SK-N-SH (cell line): ENCODE measurements at regions not wholly inside any gene's neighbourhood (a gene's known extent, or its start where the extent isn't known, plus 50 kb on each side); places are given as distances from the start of the nearest gene placed in this dataset.
A peak's percentile ranks its signal among the peaks of the same experiment; 100 is the strongest.
"Not testable (repeated sequence)": the region's sequence is repeated elsewhere in the genome, so short reads cannot be mapped to it uniquely, and the experiment has no call there.

Experiments
- CTCF ChIA-PET: fragments of 300-600, 350-600 bp; formaldehyde crosslinking; extraction: SDS; loops from one replicate; lab custom pipeline; 2021; lab: Yijun Ruan, JAX
- POLR2A ChIA-PET: fragments of 350-600 bp; sonication (Branson Sonifier 250); formaldehyde crosslinking; extraction: SDS; loops from one replicate; lab custom pipeline; 2020; ENCODE audit warnings: antibody characterized with exemption, inconsistent platforms; lab: Yijun Ruan, JAX
- DNase-seq: peaks from one replicate; pipeline ENCODE4 v3.0.0; 2012
- H2AFZ ChIP-seq: fragments of 200-600 bp; sonication (generic); 2 replicates; pipeline ENCODE4 v1.8.1; 2016; ENCODE audit warnings: antibody characterized with exemption, mild to moderate bottlenecking, low read depth
- H3F3A ChIP-seq: fragments of 200-600 bp; sonication (generic); replicated peaks from 2 replicates; pipeline ENCODE3; 2016; ENCODE audit warnings: antibody characterized with exemption, mild to moderate bottlenecking; ENCODE audit not compliant: insufficient read depth
- H3K27ac ChIP-seq, 2 experiments: fragments of 200-500 bp in 1 of 2; fragments of 200-600 bp in 1 of 2; sonication (Bioruptor generic) in 1 of 2; sonication (generic), shearing (Covaris generic) in 1 of 2; 2 replicates each; pipeline versions ENCODE4 v1.5.1 to v1.6.1; 2014 to 2016; ENCODE audit warnings: low read depth in 2 of 2, inconsistent platforms in 1 of 2, low read length in 1 of 2, mild to moderate bottlenecking in 1 of 2, mixed read lengths in 1 of 2
- H3K27me3 ChIP-seq: fragments of 200-600 bp; sonication (generic), shearing (Covaris generic); 2 replicates; pipeline ENCODE4 v1.6.1; 2016; ENCODE audit warnings: mixed run types; ENCODE audit not compliant: insufficient read depth
- H3K36me3 ChIP-seq, 2 experiments: fragments of 200-500 bp in 1 of 2; fragments of 200-600 bp in 1 of 2; sonication (Bioruptor generic) in 1 of 2; sonication (generic) in 1 of 2; replicated peaks in 1 of 2; 2 replicates each; pipeline versions ENCODE3 to v1.5.1; 2014 to 2016; ENCODE audit warnings: low read length in 1 of 2, mild to moderate bottlenecking in 1 of 2; ENCODE audit not compliant: insufficient read depth in 2 of 2, control insufficient read depth in 1 of 2
- H3K4me1 ChIP-seq, 2 experiments: fragments of 200-500 bp in 1 of 2; fragments of 200-600 bp in 1 of 2; sonication (Bioruptor generic) in 1 of 2; sonication (generic), shearing (Covaris generic) in 1 of 2; 2 replicates each; pipeline versions ENCODE4 v1.5.1 to v1.6.1; 2014 to 2016; ENCODE audit warnings: low read depth in 1 of 2, low read length in 1 of 2, mixed run types in 1 of 2; ENCODE audit not compliant: insufficient read depth in 2 of 2, control insufficient read depth in 1 of 2
- H3K4me2 ChIP-seq: fragments of 200-600 bp; sonication (generic), shearing (Covaris generic); 2 replicates; pipeline ENCODE4 v1.6.1; 2017; ENCODE audit warnings: mixed run types
- H3K4me3 ChIP-seq, 2 experiments: fragments of 200-500 bp in 1 of 2; fragments of 200-600 bp in 1 of 2; sonication (Bioruptor generic) in 1 of 2; sonication (generic), shearing (Covaris generic) in 1 of 2; 2 replicates each; pipeline versions ENCODE4 v1.5.1 to v1.8.1; 2014 to 2016; ENCODE audit warnings: low read depth in 2 of 2, inconsistent platforms in 1 of 2, low read length in 1 of 2, mild to moderate bottlenecking in 1 of 2, mixed read lengths in 1 of 2, moderate library complexity in 1 of 2
- H3K79me2 ChIP-seq: fragments of 200-600 bp; sonication (generic); 2 replicates; pipeline ENCODE4 v1.8.1; 2017; ENCODE audit warnings: mild to moderate bottlenecking; ENCODE audit not compliant: insufficient read depth
- H3K9ac ChIP-seq: fragments of 200-600 bp; sonication (generic); 2 replicates; pipeline ENCODE4 v1.6.1; 2017; ENCODE audit warnings: mixed run types
- H3K9me2 ChIP-seq: fragments of 200-600 bp; sonication (generic); 2 replicates; pipeline ENCODE4 v1.6.1; 2017; ENCODE audit warnings: mixed run types
- H3K9me3 ChIP-seq: fragments of 200-600 bp; sonication (generic); 2 replicates; pipeline ENCODE4 v1.6.1; 2017; ENCODE audit warnings: mixed run types, mild to moderate bottlenecking, moderate library complexity
- H4K20me1 ChIP-seq: fragments of 200-600 bp; sonication (generic); 2 replicates; pipeline ENCODE4 v1.6.1; 2017; ENCODE audit warnings: mild to moderate bottlenecking, mixed run types; ENCODE audit not compliant: insufficient read depth
- CHD2 ChIP-seq: fragments of 150-350 bp; IDR thresholded peaks from 2 replicates; pipeline ENCODE4 v1.6.1; 2018; ENCODE audit warnings: low read length; ENCODE audit not compliant: partially characterized antibody
- SMC3 ChIP-seq: IDR thresholded peaks from 2 replicates; pipeline ENCODE4 v1.6.1; 2012; ENCODE audit warnings: low read depth, low read length, improper control_type of control experiment
- WGBS: methylation state at CpG from one replicate; pipeline ENCODE4 v1.1.6; 2017; ENCODE audit warnings: low lambda C conversion rate; 5-methylcytosine and 5-hydroxymethylcytosine counted together
- TF ChIP-seq, protein P1 (sequence below): IDR thresholded peaks from 2 replicates; pipeline ENCODE4 v1.4.0; 2012; ENCODE audit warnings: low read depth, borderline replicate concordance

DNA sequence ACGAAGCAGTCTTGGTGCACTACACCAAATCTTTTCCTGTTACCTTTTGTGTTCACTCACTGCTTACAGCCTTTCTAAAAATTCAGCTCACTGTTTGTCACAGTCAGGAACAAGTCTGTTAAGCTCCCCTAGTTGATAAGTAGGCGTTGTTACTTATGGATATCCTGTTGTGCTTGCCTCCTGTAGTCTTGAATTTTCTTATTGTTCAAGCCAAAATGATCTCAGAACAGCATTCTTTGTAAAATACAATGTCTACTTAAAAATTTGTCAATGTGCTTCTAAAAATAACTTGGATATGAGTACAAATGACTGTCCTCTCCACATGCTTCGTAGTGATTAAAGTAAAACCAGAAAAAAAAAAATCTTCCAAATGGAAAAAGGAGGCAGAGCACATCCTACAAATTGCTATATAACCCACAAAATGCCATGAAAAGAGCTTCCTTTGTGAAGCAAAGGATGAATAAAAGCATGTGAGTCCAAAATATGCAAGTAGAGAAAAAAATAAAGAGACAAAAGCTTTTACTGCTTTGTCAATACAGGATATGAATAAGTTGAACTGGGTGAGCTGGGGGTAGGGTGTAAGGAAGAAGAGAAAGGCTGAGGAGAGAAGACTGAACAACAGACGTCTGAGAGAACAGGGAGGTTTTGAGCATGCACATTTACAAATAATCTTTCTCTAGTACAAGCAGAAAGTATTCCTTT, 228.9 kb upstream of the ADGRL4 start:
- peak overlapping the region; percentile 25 for H3K4me2 ChIP-seq
- ChIA-PET CTCF (interaction anchor here (1.0 to 1.2 kb wide), 3 partner anchors 8 to 261 kb away, joined by 3 read pairs; no protein-coding TSS in a partner anchor), POLR2A (no interaction called here)
- DNase-seq: no peak
- 57% methylated on average over 4 of the region's 4 CpGs for WGBS
- H3K79me2 ChIP-seq: no peaks in the 10 kb centered on the region
- H3K9me3 ChIP-seq: no peaks in the 10 kb centered on the region
- H3K27ac ChIP-seq: peak overlapping the region in 1 of 2 experiments; percentile 52; a peak in 2 of 4 replicates
- H3K9me2 ChIP-seq: no peaks in the 10 kb centered on the region
- no peak for TF ChIP-seq SMC3
- no peaks in the 10 kb centered on the region for H4K20me1 ChIP-seq
- no peaks in the 10 kb centered on the region for H3F3A ChIP-seq
- H3K4me1 ChIP-seq: peaks cover 0 to 20% of the 10 kb centered on the region in 2 experiments; a peak in 1 of 4 replicates
- no peaks in the 10 kb centered on the region for H3K27me3 ChIP-seq
- no peak overlapping the region for H3K4me3 ChIP-seq
- peak overlapping the region; percentile 72 for H2AFZ ChIP-seq
- no peaks in the 10 kb centered on the region for H3K36me3 ChIP-seq
- peak overlapping the region; percentile 9; the same call in 1 of the 2 replicates for H3K9ac ChIP-seq

DNA sequence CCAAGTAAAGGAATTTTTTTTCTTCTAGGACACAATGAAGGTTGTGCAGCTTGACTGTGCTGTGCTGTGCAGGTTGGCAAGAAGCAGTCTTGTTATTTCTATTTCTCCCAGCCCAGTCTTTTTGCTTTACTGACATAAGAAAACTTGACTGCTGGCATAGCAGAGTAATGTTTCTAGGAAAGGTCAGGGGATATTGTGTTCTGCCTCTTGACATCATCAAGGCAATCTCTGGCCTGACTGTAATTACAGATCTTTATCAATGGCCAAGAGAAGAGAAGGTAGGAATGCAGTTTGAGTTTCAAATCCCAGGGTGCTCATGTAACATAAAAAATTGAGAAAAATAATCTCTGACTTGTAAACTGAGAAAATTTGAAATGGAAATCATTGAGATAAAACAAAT, 226.3 kb upstream of the ADGRL4 start:
- H3K27me3 ChIP-seq: no peaks in the 10 kb centered on the region
- no peak overlapping the region for H3K27ac ChIP-seq
- H3K9me3 ChIP-seq: no peaks in the 10 kb centered on the region
- no peak overlapping the region for H2AFZ ChIP-seq
- ChIA-PET CTCF (no interaction called here), POLR2A (no interaction called here)
- H3K4me3 ChIP-seq: no peak overlapping the region
- H3F3A ChIP-seq: no peaks in the 10 kb centered on the region
- H4K20me1 ChIP-seq: no peaks in the 10 kb centered on the region
- H3K79me2 ChIP-seq: no peaks in the 10 kb centered on the region
- no peak for TF ChIP-seq CHD2
- TF ChIP-seq, protein P1, sequence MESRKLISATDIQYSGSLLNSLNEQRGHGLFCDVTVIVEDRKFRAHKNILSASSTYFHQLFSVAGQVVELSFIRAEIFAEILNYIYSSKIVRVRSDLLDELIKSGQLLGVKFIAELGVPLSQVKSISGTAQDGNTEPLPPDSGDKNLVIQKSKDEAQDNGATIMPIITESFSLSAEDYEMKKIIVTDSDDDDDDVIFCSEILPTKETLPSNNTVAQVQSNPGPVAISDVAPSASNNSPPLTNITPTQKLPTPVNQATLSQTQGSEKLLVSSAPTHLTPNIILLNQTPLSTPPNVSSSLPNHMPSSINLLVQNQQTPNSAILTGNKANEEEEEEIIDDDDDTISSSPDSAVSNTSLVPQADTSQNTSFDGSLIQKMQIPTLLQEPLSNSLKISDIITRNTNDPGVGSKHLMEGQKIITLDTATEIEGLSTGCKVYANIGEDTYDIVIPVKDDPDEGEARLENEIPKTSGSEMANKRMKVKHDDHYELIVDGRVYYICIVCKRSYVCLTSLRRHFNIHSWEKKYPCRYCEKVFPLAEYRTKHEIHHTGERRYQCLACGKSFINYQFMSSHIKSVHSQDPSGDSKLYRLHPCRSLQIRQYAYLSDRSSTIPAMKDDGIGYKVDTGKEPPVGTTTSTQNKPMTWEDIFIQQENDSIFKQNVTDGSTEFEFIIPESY: no peak
- no peak overlapping the region for H3K9ac ChIP-seq
- H3K36me3 ChIP-seq: no peaks in the 10 kb centered on the region
- no peaks in the 10 kb centered on the region for H3K9me2 ChIP-seq
- H3K4me2 ChIP-seq: no peak overlapping the region
- no peak for DNase-seq
- H3K4me1 ChIP-seq: peaks cover 0 to 20% of the 10 kb centered on the region in 2 experiments; a peak in 1 of 4 replicates

DNA sequence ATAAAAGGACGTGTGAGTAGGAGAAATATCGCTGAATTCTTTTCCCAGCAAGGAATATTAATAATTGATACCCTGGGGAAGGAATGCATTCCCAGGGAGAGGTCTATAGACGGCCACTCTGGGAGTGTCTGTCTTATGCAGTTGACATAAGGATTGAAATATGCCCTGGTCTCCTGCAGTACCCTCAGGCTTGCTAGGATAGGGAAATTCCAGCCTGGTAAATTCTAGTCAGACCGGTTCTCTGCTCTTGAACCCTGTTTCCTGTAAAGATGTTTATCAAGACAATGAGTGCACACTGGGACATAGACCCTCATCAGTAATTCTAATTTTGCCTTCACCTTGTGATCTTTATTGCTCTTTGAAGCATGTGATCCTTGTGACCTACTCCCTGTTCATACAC, 224.2 kb upstream of the ADGRL4 start:
- H4K20me1 ChIP-seq, CTCF ChIA-PET, H3K4me3 ChIP-seq, H3K36me3 ChIP-seq, H2AFZ ChIP-seq, H3K27ac ChIP-seq, H3F3A ChIP-seq, DNase-seq, H3K79me2 ChIP-seq, H3K9me2 ChIP-seq, POLR2A ChIA-PET, H3K4me2 ChIP-seq, H3K27me3 ChIP-seq, H3K9ac ChIP-seq, H3K9me3 ChIP-seq: not testable (repeated sequence)
- 48% methylated on average over 4 of the region's 4 CpGs for WGBS
- peaks cover 0 to 17% of the 10 kb centered on the region in 2 experiments; a peak in 1 of 4 replicates for H3K4me1 ChIP-seq
